GM23338 (cell line): ENCODE measurements at regions not wholly inside any gene's neighbourhood (a gene's known extent, or its start where the extent isn't known, plus 50 kb on each side); places are given as distances from the start of the nearest gene placed in this dataset.

ENCODE experiments used
- ATAC-seq: fragments of 200-7000 bp; cut with Tn5 transposase; 3 replicates; pipeline ENCODE4 v1.9.1; 2020
- DNase-seq: peaks from one replicate; pipeline ENCODE4 v3.0.0-alpha.2; 2015; ENCODE audit warnings: low spot score
- H2AFZ ChIP-seq: fragments of 200-600 bp; sonication (generic); 2 replicates; pipeline ENCODE4 v1.8.0; 2016; ENCODE audit warnings: antibody characterized with exemption, mild to moderate bottlenecking, moderate library complexity
- H3F3A ChIP-seq: fragments of 200-600 bp; sonication (generic); replicated peaks from 2 replicates; pipeline ENCODE4 v1.8.0; 2017; ENCODE audit warnings: antibody characterized with exemption, mixed run types, low read depth
- H3K27ac ChIP-seq: fragments of 200-600 bp; sonication (generic); 2 replicates; pipeline ENCODE4 v1.6.1; 2016; ENCODE audit warnings: low read depth
- H3K27me3 ChIP-seq: fragments of 200-600 bp; sonication (generic); 2 replicates; pipeline ENCODE4 v1.8.0; 2016; ENCODE audit warnings: mild to moderate bottlenecking, mixed run types, moderate library complexity; ENCODE audit not compliant: insufficient read depth
- H3K36me3 ChIP-seq: fragments of 200-600 bp; sonication (generic); 2 replicates; pipeline ENCODE4 v1.8.0; 2016; ENCODE audit warnings: mild to moderate bottlenecking; ENCODE audit not compliant: insufficient read depth
- H3K4me1 ChIP-seq: fragments of 200-600 bp; sonication (generic); 2 replicates; pipeline ENCODE4 v1.8.0; 2016; ENCODE audit warnings: mild to moderate bottlenecking, moderate library complexity; ENCODE audit not compliant: insufficient read depth
- H3K4me2 ChIP-seq: fragments of 200-600 bp; sonication (generic); 2 replicates; pipeline ENCODE4 v1.7.1; 2017; ENCODE audit warnings: mixed run types
- H3K4me3 ChIP-seq: fragments of 200-600 bp; sonication (generic); 2 replicates; pipeline ENCODE4 v1.6.1; 2016; ENCODE audit warnings: mixed run types
- H3K79me2 ChIP-seq: fragments of 200-600 bp; sonication (generic); replicated peaks from 2 replicates; pipeline ENCODE4 v1.8.0; 2017; ENCODE audit warnings: mild to moderate bottlenecking; ENCODE audit not compliant: insufficient read depth
- H3K9me2 ChIP-seq: fragments of 200-600 bp; sonication (generic); 2 replicates; pipeline ENCODE4 v1.8.0; 2017; ENCODE audit not compliant: insufficient read depth
- H4K20me1 ChIP-seq: fragments of 200-600 bp; sonication (generic); replicated peaks from 2 replicates; pipeline ENCODE4 v1.8.0; 2017; ENCODE audit warnings: mild to moderate bottlenecking; ENCODE audit not compliant: insufficient read depth
- H3K27ac Mint-ChIP-seq: 2 replicates; pipeline ENCODE4 v1.8.0; 2020; ENCODE audit warnings: inconsistent platforms, mild to moderate bottlenecking, moderate library complexity, mixed read lengths
- H3K27me3 Mint-ChIP-seq: 3 replicates; pipeline ENCODE4 v1.8.0; 2022; ENCODE audit warnings: low read depth, mild to moderate bottlenecking, moderate library complexity, mixed read lengths, inconsistent platforms; ENCODE audit not compliant: insufficient read depth, poor library complexity
- H3K36me3 Mint-ChIP-seq: 3 replicates; pipeline ENCODE4 v1.8.0; 2021; ENCODE audit warnings: low read depth, mild to moderate bottlenecking, inconsistent platforms, moderate library complexity, mixed read lengths
- H3K4me1 Mint-ChIP-seq: 3 replicates; pipeline ENCODE4 v1.8.0; 2020; ENCODE audit warnings: mild to moderate bottlenecking, inconsistent platforms, mixed read lengths
- H3K4me3 Mint-ChIP-seq: 3 replicates; pipeline ENCODE4 v1.8.0; 2021; ENCODE audit warnings: moderate library complexity, mild to moderate bottlenecking, inconsistent platforms, mixed read lengths
- H3K9me3 Mint-ChIP-seq: 3 replicates; pipeline ENCODE4 v1.8.0; 2020; ENCODE audit warnings: moderate library complexity, mild to moderate bottlenecking, inconsistent platforms, mixed read lengths
- CREB1 ChIP-seq: fragments of 250-450 bp; sonication (Bioruptor Pico); IDR thresholded peaks from 2 replicates; pipeline ENCODE4 v1.5.0; 2020; ENCODE audit warnings: low read depth, mild to moderate bottlenecking, moderate library complexity
- ETS1 ChIP-seq: IDR thresholded peaks from 2 replicates; pipeline ENCODE4 v1.6.1; 2016; ENCODE audit warnings: antibody characterized with exemption
- EZH2 ChIP-seq: fragments of 200-600 bp; sonication (generic); IDR thresholded peaks from one replicate; pipeline ENCODE4 v1.8.0; 2017; ENCODE audit warnings: antibody characterized with exemption, mild to moderate bottlenecking, low read depth; ENCODE audit not compliant: unreplicated experiment
- EZH2phosphoT487 ChIP-seq: fragments of 200-600 bp; sonication (generic); IDR thresholded peaks from one replicate; pipeline ENCODE4 v1.8.1; 2018; ENCODE audit warnings: antibody characterized with exemption; ENCODE audit not compliant: unreplicated experiment
- POLR2AphosphoS5 ChIP-seq: IDR thresholded peaks from 2 replicates; pipeline ENCODE4 v1.6.1; 2016; ENCODE audit warnings: antibody characterized with exemption, low read depth
- STAT1 ChIP-seq: IDR thresholded peaks from one replicate; pipeline ENCODE4 v1.6.1; 2016; ENCODE audit warnings: antibody characterized with exemption; ENCODE audit not compliant: unreplicated experiment
- ZNF114 ChIP-seq: fragments of 250-450 bp; sonication (Bioruptor Pico); IDR thresholded peaks from 2 replicates; pipeline ENCODE4 v1.5.0; 2020; ENCODE audit warnings: mild to moderate bottlenecking, moderate library complexity
- ZNF331 ChIP-seq: fragments of 250-450 bp; sonication (Bioruptor Pico); IDR thresholded peaks from 2 replicates; pipeline ENCODE4 v1.5.0; 2020; ENCODE audit warnings: low read depth, mild to moderate bottlenecking, moderate library complexity
- ZNF462 ChIP-seq: fragments of 250-450 bp; sonication (Bioruptor Pico); IDR thresholded peaks from 2 replicates; pipeline ENCODE4 v1.5.0; 2020; ENCODE audit warnings: mild to moderate bottlenecking, moderate library complexity
- TF ChIP-seq, protein P1 (sequence below), 2 experiments: fragments of 200-600 bp in 1 of 2; sonication (generic) in 1 of 2; conservative IDR thresholded peaks; 2 replicates each; pipeline versions ENCODE4 v1.5.1 to v1.6.1; 2016 to 2017; ENCODE audit warnings: antibody characterized with exemption in 2 of 2, low read depth in 2 of 2, mild to moderate bottlenecking in 2 of 2, moderate library complexity in 1 of 2
- TF ChIP-seq, protein P2 (sequence below): IDR thresholded peaks from one replicate; pipeline ENCODE4 v1.6.1; 2018; ENCODE audit warnings: antibody characterized with exemption; ENCODE audit not compliant: unreplicated experiment

DNA sequence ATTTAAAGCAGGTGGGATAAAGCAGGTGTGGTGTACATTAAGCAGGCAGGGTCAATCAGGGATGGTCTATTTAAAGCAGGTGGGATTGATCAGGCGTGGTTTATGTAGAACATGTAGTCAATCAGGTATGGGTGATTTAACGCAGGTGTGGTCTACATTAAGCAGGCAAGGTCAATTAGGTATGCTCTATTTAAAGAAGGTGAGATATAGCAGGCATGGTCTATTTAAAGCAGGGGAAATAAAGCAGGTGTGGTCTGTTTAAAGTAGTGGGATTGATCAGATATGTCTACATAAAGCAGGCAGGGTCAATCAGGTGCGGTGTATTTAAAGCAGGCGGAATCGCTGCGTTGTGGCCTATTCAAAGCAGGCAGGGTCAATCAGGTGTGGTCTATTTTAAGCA lies 88.6 kb upstream of the MXRA5 start (continued):
- TF ChIP-seq, protein P1, sequence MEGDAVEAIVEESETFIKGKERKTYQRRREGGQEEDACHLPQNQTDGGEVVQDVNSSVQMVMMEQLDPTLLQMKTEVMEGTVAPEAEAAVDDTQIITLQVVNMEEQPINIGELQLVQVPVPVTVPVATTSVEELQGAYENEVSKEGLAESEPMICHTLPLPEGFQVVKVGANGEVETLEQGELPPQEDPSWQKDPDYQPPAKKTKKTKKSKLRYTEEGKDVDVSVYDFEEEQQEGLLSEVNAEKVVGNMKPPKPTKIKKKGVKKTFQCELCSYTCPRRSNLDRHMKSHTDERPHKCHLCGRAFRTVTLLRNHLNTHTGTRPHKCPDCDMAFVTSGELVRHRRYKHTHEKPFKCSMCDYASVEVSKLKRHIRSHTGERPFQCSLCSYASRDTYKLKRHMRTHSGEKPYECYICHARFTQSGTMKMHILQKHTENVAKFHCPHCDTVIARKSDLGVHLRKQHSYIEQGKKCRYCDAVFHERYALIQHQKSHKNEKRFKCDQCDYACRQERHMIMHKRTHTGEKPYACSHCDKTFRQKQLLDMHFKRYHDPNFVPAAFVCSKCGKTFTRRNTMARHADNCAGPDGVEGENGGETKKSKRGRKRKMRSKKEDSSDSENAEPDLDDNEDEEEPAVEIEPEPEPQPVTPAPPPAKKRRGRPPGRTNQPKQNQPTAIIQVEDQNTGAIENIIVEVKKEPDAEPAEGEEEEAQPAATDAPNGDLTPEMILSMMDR (conservative IDR thresholded peaks at IDR 0.05; ENCODE audit: low read depth in 2 of 2), result no peak
- TF ChIP-seq ZNF331 (CRISPR knock-in tag), result no peak

DNA sequence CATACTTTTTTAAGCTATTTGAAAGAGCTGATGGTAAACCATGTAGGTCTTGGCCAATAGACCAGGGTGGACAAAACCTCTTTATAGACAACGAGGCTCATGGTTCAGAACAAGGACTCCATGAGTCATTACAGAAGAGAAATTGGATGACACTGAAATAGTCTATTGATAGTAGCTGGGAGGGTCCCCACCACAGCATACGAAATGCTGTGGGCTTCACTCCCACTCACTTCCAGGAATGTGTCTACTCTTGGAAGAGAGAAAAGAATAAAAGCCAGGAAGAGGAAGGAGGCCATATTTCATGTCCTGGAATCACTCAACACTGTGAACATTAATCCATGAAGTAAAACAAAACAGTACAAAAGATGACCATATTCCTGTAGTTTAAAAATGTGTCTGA lies 82.3 kb upstream of the MXRA5 start:
- H3K79me2 ChIP-seq, result no peaks in the 10 kb centered on the region
- no peaks in the 10 kb centered on the region for H3F3A ChIP-seq
- H3K9me3 Mint-ChIP-seq, result no peaks in the 10 kb centered on the region
- no peak overlapping the region for H3K4me3 Mint-ChIP-seq
- H3K36me3 ChIP-seq, result no peaks in the 10 kb centered on the region
- H3K4me1 ChIP-seq, result no peaks in the 10 kb centered on the region
- no peak overlapping the region for H3K27ac Mint-ChIP-seq
- no peak overlapping the region for H2AFZ ChIP-seq
- H3K36me3 Mint-ChIP-seq, result no peaks in the 10 kb centered on the region
- no peak overlapping the region for H3K4me3 ChIP-seq
- ATAC-seq, result no peak
- no peak for DNase-seq
- no peaks in the 10 kb centered on the region for H4K20me1 ChIP-seq
- H3K27ac ChIP-seq, result no peak overlapping the region
- no peaks in the 10 kb centered on the region for H3K27me3 ChIP-seq
- no peaks in the 10 kb centered on the region for H3K27me3 Mint-ChIP-seq
- no peak overlapping the region for H3K4me2 ChIP-seq
- no peaks in the 10 kb centered on the region for H3K4me1 Mint-ChIP-seq
- no peaks in the 10 kb centered on the region for H3K9me2 ChIP-seq
- no peak for TF ChIP-seq CREB1 (CRISPR knock-in tag)
- TF ChIP-seq, protein P2, sequence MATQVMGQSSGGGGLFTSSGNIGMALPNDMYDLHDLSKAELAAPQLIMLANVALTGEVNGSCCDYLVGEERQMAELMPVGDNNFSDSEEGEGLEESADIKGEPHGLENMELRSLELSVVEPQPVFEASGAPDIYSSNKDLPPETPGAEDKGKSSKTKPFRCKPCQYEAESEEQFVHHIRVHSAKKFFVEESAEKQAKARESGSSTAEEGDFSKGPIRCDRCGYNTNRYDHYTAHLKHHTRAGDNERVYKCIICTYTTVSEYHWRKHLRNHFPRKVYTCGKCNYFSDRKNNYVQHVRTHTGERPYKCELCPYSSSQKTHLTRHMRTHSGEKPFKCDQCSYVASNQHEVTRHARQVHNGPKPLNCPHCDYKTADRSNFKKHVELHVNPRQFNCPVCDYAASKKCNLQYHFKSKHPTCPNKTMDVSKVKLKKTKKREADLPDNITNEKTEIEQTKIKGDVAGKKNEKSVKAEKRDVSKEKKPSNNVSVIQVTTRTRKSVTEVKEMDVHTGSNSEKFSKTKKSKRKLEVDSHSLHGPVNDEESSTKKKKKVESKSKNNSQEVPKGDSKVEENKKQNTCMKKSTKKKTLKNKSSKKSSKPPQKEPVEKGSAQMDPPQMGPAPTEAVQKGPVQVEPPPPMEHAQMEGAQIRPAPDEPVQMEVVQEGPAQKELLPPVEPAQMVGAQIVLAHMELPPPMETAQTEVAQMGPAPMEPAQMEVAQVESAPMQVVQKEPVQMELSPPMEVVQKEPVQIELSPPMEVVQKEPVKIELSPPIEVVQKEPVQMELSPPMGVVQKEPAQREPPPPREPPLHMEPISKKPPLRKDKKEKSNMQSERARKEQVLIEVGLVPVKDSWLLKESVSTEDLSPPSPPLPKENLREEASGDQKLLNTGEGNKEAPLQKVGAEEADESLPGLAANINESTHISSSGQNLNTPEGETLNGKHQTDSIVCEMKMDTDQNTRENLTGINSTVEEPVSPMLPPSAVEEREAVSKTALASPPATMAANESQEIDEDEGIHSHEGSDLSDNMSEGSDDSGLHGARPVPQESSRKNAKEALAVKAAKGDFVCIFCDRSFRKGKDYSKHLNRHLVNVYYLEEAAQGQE, result no peak
- no peak for TF ChIP-seq POLR2AphosphoS5
- TF ChIP-seq ETS1, result no peak
- no peak for TF ChIP-seq ZNF462 (CRISPR knock-in tag)
- TF ChIP-seq EZH2phosphoT487, result no peak
- no peak for TF ChIP-seq STAT1
- no peak for TF ChIP-seq ZNF331 (CRISPR knock-in tag)
- no peak for TF ChIP-seq ZNF114 (CRISPR knock-in tag)
- no peak for TF ChIP-seq EZH2
